ENCODE measurements at regions not wholly inside any gene's neighbourhood (a gene's known extent, or its start where the extent isn't known, plus 50 kb on each side); places are given as distances from the start of the nearest gene placed in this dataset.

- no peak for DNase-seq (ENCODE audit: low read depth)
Observed at GRCh38 chr4:95660719-95661118, 111.9 kb upstream of the UNC5C start.

GRCh38 chr4:95651891-95652290 is 103.1 kb upstream of the UNC5C start:
- no peak for DNase-seq (ENCODE audit: low read depth)

- DNase-seq (ENCODE audit: low read depth): no peak
Observed at GRCh38 chr4:95644417-95644816, 95.6 kb upstream of the UNC5C start.

GRCh38 chr4:95643627-95644026 is 94.9 kb upstream of the UNC5C start:
- DNase-seq (ENCODE audit: low read depth): no peak

GRCh38 chr4:95641571-95641970 is 92.8 kb upstream of the UNC5C start:
- no peak for DNase-seq (ENCODE audit: low read depth)

- no peak for DNase-seq (ENCODE audit: low read depth)
Observed at GRCh38 chr4:95640311-95640710, 91.5 kb upstream of the UNC5C start.

GRCh38 chr4:95638920-95639501 is 90.2 kb upstream of the UNC5C start:
- DNase-seq (ENCODE audit: low read depth): no peak

- DNase-seq (ENCODE audit: low read depth): no peak
Observed at GRCh38 chr4:95637043-95637600, 88.3 kb upstream of the UNC5C start.

GRCh38 chr4:95636061-95636460 is 87.3 kb upstream of the UNC5C start:
- no peak for DNase-seq (ENCODE audit: low read depth)

GRCh38 chr4:95627709-95628108 is 78.9 kb upstream of the UNC5C start:
- no peak for DNase-seq (ENCODE audit: low read depth)

- no peak for DNase-seq (ENCODE audit: low read depth)
Observed at GRCh38 chr4:95627024-95627605, 78.3 kb upstream of the UNC5C start.

- no peak for DNase-seq (ENCODE audit: low read depth)
Observed at GRCh38 chr4:95625020-95625419, 76.2 kb upstream of the UNC5C start.

- DNase-seq (ENCODE audit: low read depth): no peak
Observed at GRCh38 chr4:95619525-95620443, 71.0 kb upstream of the UNC5C start.

GRCh38 chr4:95614684-95615205 is 66.0 kb upstream of the UNC5C start:
- DNase-seq (ENCODE audit: low read depth): no peak

GRCh38 chr4:95610061-95610569 is 61.3 kb upstream of the UNC5C start:
- DNase-seq (ENCODE audit: low read depth): no peak

- DNase-seq (ENCODE audit: low read depth): no peak
Observed at GRCh38 chr4:95606739-95607138, 58.0 kb upstream of the UNC5C start.

- DNase-seq (ENCODE audit: low read depth): no peak
Observed at GRCh38 chr4:95603393-95603792, 54.6 kb upstream of the UNC5C start.

GRCh38 chr4:95602872-95603271 is 54.1 kb upstream of the UNC5C start:
- DNase-seq (ENCODE audit: low read depth): no peak

- DNase-seq (ENCODE audit: low read depth): no peak
Observed at GRCh38 chr4:95601356-95601755, 52.6 kb upstream of the UNC5C start.

GRCh38 chr4:95599777-95600400 is 51.1 kb upstream of the UNC5C start:
- no peak for DNase-seq (ENCODE audit: low read depth)
